Activated CD8-positive, alpha-beta memory T cell treated with anti-CD3 and anti-CD28 coated beads, Interleukin-2, amount 50 U/mL, for 24 hours (primary cell): ENCODE measurements at regions not wholly inside any gene's neighbourhood (a gene's known extent, or its start where the extent isn't known, plus 50 kb on each side); places are given as distances from the start of the nearest gene placed in this dataset.

Experiments used
- DNase-seq: peaks from one replicate; pipeline ENCODE4 v3.0.0-alpha.2; 2020; ENCODE audit errors: extremely low read depth

DNA sequence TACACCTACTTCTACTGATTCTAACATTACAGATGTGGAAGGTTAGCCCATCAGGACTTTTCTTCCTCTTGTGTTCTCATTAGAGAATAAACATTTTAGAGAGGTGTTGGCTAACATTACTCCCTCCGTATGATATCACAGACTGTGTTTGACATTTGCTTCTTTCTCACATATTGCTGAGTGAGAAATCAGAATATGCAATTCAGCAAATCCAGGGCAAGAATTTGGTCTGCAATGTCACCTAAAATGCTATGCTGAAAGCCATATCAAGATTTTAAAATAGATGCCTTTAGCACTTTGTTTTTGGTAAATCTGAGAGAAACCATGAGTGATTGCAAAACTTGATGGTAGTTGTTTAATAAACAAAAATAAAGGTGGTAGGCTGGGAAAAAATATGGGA lies 319.1 kb downstream of the C4orf33 start:
- no peak for DNase-seq

DNA sequence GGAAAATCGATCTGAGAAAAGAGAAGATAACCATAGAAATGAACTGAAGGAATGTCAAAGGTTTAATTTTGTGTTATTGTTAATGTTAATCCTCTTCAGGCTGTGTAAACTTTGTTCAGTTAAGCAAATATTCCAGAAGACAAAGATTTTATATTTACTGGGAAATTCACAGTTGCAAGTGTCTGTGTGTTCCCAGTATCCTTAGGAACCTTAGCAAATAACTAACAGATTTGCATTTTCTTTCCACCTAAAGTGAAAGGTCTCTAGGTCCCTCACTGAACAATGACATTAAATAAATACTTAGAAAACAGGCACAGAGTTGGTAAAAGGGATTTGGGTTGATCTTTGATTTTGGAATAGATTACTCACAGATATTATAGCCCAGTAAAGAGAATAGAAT lies 324.7 kb downstream of the C4orf33 start:
- DNase-seq: no peak

DNA sequence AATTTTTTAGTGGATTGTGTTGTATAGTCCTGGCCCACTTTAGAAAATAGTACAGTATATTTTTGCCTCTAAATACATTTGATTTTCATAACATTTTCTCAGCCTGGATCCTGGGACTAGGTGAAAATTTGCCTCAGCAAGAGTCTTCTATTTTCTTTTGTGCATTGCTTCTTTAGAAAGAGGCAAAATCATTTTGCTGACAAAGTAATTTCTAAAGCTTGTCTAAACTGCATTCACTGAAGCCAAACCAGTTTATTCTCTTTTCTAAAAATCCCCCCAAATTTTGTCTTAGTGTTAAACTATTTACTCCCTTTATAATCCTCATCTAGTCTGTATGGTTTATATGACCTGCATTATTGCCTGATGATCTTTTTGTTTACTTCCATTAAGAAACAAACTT lies 326.3 kb downstream of the C4orf33 start:
- DNase-seq: no peak

DNA sequence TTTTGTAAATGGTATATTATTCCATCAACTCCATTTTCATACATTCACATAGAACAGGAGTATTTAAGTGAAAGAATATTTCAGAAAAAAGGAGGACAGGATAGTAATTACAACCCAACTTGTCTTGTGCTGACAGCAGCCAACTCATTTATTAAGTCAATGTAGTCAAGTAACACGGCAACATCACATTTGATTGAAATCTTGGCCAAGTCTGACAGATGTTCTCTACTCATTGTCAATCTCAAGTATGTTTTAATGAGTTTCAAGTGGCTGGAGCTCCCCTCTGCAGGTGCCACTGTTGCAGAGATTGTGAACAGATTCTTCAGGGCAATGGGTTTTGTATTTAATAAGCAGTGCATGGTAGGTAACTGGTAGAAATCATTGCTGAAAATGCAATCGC lies 332.5 kb downstream of the C4orf33 start:
- no peak for DNase-seq

DNA sequence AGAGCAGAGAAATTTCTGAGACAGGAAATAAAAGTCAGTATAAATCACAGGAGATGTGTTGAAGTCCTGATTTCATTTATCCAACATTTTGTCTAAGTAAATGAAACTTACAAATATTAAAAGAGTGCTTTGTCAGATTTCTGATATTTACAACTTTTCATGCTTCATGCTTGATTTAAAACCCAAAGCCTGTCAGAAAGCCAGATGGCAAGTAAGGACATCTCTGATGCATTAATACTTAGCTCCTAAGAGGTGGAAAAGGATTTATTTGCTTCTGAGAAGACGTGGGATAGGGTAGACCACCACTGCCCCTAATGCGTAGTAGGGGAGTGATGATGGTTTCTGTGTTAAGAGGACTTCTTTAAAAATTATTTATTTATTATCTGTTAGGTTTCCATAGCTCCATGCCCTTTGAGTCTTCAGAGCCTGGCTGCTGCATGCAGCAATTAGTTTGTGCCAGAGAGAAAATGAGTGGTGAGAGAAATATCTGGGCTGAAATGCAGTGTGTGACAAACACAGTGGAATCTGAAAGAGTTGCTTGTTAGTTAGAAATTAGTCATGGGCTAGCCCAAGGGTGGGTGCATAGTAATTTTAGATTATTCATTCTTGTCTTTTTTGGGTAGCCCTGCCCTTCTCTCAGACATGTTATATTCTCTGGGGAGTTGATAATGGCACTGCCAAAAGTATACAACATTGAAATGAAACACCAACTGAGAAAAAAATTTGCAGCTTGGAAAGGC lies 333.8 kb downstream of the C4orf33 start:
- no peak for DNase-seq

DNA sequence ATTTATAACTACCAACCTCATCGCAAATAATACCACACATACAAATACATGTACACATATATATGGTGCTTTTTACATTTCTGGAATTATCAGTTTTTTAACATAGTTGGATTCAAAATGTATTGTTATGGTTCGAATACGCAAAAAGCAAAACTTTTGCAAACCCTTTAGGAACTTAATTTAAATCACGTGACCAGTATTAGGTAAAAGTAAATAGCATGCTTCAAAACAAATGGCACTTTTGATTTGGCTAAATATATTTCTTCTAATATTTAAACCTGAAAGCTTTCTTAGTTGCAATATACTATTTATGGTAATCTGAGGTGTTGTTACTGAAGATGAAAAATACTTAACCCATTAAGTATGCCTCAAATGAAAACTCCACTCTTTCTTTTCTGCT lies 341.4 kb downstream of the C4orf33 start:
- DNase-seq: no peak

DNA sequence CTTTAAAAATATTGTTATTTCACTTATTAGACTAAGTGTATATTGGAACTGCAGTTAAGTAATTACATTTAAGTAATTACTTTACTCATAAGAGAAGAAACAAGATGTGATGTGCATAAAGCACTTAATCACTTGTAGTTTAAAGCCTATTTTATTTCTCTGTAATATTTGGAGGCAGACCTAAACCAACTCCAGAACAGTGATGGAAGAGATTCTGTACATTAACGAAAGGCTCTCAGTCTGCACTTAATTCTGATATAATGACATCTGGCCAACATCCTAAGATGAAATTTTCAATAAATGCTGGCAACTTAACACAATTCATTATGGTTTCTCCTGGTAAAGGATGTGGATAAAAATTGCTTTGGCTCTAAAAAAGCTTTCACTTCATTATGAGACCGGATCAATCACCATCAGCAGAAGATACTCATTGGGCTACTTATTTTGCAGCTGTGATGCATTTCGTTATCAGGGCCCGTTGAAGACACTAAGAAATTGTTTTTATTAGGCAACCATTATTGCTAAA lies 342.6 kb downstream of the C4orf33 start:
- no peak for DNase-seq

DNA sequence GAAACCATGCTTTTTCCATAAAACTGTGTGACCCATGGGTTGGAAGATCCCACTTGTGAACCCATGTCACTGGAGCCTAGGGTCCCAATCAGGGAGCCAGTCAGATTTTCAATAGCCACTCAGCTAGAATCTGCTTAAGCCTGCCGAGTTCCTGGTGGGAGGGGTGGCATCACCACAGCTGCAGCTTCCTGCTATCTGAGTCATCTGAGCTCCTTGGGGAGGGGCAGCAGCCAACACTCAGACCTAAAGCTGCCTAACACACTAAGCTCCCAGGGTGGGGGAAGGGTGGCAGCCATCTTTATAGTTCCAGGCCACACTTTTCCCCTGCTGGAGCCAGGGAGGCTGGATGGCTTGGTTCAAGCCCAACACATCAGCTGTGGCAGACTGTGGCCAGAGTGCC lies 350.1 kb downstream of the C4orf33 start:
- DNase-seq: no peak

DNA sequence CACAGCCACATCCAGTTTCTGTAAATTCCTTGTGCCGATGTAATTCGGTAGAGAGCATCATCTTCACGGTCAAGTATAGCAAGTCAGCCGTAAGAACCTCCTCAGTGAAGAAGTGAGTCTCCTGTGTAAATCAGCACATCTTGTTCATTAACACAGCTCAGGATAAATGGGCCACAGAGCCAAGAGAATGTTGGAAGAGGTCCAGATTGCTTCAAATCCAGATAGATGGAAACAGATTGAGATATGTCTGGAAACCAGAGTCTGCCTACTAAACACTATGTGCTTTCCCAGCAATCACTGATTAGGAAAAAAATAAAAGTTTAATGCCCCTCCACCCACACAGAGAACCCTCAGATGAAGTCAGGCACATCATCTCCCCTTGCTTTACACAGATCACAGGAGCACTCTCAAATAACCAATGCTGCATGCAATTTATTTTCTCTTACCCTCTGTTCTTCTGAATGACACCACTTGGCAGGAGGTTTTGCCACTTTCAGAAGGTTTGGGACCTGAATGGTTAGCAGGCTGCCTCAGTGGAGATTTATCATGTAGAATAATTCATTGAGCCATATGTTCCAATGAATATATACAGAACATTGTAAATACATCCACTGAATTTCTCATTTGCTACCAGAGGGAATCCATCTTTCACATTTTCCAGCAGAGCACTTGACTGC lies 357.7 kb downstream of the C4orf33 start:
- DNase-seq: no peak

DNA sequence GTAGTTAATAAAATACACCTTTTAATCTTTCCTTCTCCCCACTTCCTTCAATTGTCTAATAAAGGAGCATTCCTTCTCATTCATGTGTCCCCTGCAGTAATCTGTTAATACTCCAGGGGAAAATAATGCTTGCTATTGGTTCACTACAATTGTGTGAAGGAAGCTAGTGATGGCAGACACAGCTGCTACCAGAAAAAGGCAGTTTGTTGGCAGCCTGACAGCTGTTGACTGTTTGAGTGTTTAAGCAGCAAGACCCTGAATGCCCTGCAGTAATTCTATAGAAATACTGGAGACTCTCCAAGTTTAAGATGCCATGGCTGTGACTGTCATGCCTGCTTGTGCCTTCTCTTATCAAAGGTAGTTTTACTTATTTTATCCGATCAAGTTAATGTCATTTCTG lies 359.5 kb downstream of the C4orf33 start:
- no peak for DNase-seq

DNA sequence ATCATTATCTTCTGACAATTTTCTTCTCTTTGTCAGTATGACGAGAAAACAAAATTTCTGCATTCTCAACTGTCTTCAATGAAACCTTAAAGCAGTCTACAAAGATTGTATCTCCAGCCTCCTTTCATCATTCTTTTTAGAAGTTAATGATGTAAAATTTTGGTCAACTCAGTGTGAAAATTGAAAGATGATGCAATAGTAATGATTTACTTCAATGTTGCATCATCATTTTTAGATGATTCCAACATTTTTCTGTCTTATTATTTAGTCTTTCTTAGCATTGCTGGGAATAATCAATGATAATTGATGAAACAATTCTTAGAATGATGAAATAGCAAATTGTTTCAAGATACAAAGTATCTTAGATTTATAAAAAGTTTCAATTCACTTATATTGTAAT lies 372.7 kb downstream of the C4orf33 start:
- DNase-seq: no peak

DNA sequence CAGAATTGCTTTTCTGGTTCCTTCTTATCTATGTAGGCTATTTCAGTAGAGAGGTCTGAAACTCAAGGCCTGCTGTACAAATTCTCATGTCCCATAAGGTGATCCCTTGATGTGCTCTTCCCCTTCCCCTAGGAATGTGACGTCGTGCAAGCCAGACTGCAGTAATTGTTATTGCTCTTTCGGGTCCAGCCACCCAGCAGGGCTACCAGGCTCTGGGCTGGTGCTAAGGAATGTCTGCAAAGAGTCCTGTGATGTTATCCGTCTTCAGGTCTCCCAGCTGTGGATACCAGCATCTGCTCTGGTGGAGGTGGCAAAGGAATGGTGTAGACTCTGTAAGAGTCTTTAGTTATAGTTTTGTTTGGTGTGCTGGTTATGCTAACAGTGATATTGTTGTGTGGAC lies 378.7 kb downstream of the C4orf33 start:
- no peak for DNase-seq

DNA sequence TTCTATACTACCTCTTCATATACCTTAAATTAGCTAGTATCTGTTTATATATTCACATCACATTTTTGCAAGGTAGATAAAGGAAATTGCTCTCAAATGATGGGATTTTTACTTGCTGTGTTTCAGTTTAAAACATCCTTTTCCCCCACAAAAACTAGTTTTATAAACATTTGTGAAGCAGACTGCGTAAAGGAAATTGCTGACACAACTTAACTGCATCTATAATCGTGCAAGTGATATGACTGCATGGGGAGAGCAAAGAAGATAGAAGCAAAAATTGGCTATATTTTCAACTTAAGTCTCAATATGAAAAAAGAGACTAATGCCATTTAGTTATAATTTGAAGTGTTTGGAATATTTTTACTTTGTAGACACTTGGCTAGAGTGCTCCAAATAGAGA lies 385.2 kb downstream of the C4orf33 start:
- DNase-seq: no peak

DNA sequence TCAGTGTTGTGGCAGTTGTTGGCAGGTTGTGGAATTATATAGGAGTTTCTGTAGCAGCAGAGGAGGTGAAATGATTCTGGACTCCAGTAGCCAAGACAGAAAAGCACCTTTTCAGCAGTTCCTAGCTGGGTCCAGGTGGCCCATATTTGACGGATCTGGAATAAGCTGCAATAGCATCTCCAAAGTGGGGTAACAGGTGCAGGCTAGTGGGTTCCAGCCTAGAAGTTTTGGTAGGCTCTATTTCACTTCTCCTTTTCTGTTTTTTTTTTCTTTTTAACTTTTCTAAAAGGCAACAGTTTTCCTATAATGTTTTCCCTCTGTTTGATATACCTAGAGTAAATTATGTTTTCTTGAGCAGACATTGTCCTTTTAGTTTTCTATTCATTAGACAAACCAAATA lies 392.5 kb downstream of the C4orf33 start:
- DNase-seq: no peak

DNA sequence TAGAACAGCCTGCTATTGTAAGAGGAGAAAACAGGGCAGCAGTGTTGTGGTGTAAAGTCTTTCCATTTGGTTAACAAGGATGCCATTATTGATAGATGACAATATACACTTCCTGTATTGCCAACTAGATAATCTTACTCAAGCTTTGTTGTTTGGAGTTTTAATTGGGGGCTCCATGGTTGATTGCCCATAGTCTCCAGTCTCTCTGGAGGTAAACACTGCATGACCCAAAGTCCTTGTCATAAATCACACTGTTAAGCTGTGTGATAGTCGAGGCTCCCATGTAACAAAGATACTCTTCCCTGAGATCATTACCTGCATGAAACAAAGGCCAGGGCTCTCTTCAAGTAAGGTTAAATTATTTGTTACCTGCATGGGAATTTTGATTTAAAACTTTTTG lies 394.6 kb downstream of the C4orf33 start:
- no peak for DNase-seq

DNA sequence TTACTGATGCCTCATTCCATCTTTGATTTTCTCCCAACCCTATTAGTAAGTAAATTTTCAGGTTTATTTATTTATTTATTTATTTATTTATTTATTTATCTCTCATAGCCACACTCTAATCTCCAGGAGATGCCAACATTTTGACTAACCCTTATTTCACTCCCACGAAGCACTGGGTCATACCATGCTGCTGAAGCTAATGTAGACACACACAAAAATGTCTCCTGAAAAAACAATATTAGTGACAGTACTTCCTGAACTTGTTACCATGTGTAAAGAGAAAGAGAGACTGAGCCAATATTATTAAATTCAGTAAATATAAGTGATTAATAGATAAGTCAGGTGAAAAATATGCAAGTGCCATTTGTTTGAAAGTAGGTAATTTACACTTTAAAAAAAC lies 402.7 kb downstream of the C4orf33 start:
- DNase-seq: no peak

DNA sequence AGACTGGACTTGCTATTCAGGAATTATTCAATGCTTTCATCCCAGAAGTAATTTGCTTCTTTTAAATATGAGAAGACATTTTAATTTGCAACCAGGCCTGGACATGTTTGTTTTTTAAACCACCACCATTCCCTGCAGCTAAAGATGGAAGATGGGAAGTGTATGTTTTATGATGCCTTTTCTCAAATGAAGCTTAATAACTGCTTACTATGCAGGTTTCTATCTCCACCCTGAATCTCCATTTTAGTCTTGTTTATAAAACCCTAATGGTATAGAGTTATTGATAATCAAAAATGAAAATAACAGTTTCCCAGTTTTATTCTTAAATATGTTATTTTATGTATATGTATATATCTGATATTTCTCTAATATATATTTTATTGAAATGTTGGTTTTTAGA lies 418.9 kb downstream of the C4orf33 start:
- no peak for DNase-seq

DNA sequence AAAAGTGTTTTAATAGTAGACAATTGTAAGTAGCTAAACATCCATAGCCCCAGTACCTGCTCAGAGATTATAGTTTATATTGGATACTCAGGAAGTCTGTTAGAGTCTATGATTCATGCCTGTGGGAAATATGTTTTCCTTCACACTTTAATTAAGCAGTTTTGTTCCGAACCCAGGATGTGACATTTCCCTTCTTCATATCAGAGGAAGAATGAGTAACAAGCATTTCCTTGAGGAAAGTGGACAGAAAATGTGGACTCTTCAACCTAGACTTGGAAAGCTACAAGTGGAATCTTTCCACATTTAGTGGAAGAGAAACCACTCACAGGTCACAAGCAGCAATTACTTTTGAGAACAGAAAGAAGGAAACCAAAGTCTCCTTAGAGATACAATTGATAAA lies 419.4 kb downstream of the C4orf33 start:
- DNase-seq: no peak

DNA sequence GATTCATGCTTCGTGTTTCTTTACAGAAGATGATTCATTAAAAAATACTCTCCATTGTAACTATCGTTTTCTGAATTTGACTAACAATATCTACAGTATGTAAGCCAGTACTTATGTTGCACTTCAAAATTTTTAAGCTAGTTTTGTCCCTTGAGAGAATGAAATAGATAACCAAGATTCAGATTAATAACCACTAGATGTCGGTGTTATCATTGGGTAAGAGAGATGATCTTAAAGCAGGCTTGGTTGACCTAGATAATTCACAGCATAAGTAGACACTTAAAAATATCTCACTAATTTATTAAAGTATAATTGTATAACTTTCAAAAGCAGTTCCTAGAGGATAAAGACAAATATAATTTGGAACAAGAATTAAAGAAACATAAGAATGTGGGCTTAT lies 430.9 kb downstream of the C4orf33 start:
- no peak for DNase-seq

DNA sequence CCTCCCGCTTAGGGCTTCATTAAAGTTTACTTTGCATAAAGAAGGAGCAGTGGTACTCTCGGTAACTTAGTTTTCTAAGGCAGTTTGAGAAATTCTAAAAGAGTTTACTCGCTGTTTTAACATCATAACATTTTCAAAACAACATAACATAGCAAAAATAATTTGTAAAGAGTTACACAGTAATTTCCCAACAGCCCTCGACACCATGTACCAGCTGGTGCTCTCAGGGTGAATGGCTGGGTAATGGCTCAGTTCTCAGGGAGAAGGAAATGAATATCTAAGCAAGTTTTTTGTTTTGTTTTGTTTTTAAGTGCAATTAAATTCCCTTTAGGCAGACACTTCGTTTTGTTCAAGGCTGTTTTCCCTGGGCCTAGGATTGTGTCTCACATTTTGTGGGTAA lies 435.3 kb downstream of the C4orf33 start:
- DNase-seq: no peak

DNA sequence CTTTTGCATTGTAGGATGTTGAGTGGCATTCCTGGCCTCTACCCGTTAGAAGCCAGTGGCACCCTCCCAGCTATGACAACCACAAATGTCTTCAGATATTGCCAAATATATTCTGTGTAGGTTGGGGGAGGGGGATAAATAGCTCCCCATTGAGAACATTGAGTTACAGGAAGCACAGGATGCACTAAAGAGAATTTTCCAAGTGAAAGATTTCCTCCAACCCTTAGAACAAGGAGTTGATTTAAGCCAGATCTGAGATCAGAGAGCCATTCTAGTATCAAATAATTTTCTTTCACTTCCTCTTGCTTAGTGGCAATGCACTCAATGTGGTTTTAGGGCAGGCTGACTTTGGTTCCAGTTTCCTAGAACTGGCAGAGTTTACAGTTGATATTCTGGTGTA lies 436.6 kb downstream of the C4orf33 start:
- no peak for DNase-seq

DNA sequence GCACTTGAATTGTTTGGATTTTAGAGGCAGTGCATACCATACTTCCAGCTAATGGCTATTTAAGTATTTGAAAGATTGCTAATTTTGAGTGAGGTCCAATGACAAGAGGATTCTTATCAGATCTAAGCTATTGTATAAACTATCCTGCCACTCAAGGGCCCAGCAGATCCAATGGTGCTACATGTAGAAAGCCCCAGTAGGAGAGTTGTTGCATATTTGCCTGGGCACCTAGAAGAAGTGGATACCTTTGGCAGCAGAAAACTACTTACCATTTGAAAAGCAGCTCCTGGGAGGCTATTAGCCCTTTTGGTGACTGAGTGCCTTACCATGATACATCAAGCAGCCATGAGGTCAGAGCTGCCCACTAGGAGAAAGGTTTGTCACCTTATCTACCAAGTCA lies 447.3 kb downstream of the C4orf33 start:
- no peak for DNase-seq

DNA sequence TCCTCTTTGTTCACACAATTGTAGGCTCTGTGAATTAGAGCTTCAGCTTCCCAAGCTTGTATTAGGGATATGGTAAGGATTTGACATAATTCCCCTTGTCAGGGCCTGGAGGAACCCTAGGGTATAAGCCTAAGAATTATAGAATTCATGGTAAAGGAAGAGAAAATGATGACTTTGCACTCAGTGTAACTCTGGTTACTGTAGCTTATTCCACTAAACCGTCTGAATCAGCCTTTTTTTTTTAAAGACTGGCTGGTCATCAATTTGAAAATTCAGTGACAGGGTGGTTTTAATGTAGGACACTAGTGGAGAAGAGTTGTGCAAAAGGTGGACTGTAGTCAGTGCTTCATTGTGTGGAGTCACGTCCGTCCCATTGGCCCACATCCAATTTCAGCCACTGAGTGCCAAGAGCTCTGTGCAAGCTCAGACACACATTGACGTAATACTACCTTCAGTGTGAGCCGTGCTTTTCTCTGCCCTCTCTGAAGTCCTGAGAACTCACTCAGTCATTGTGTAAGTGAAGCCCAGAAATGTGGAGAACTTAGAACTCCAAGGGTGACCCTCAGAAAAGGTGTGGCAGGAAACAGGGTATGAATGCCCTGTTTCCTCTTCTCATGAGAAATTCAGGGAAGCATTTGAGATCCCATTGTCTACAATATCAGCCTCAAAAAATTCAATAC lies 449.8 kb downstream of the C4orf33 start:
- DNase-seq: no peak
